ENCODE measurements at regions not wholly inside any gene's neighbourhood (a gene's known extent, or its start where the extent isn't known, plus 50 kb on each side); places are given as distances from the start of the nearest gene placed in this dataset.

DNA sequence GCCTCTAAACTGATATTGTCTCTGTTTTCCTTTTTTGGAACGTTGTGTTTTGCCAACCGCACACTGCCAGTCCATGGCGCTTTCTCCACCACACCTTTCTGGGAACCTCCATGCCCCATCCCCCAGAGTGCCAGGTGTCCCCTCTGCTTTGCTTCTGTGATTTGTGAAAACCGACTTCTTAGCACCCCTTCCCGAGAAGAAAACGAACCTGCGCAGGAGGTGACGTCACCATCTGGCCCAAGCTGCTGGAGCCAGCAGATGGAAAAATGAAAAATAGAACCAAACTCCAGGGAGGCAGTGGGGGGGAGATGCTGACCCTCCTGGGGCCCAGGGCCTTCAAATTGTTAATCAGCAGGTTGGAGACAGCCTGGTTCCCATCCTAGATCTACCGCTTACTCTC, 103.8 kb downstream of the HTR5A start:
- no peak overlapping the region for H3K4me3 ChIP-seq (ENCODE audit: low read length in 2 of 2)
- no peaks in the 10 kb centered on the region for H3K4me1 ChIP-seq (ENCODE audit: control insufficient read depth in 2 of 2, insufficient read depth in 2 of 2, low read length in 2 of 2)
- peaks cover 0 to 6% of the 10 kb centered on the region in 2 donors for H3K9me3 ChIP-seq (ENCODE audit: control insufficient read depth in 2 of 2, low read length in 2 of 2)
- H3K27ac ChIP-seq (ENCODE audit: low read depth in 2 of 2, low read length in 2 of 2) = no peak overlapping the region
- H3K36me3 ChIP-seq (ENCODE audit: control insufficient read depth in 2 of 2, insufficient read depth in 2 of 2, low read length in 2 of 2) = no peaks in the 10 kb centered on the region
- no peak overlapping the region for H3K9ac ChIP-seq (ENCODE audit: low read depth in 1 of 2, low read length in 2 of 2)
- H3K27me3 ChIP-seq (ENCODE audit: control insufficient read depth in 2 of 2, insufficient read depth in 2 of 2, low read length in 2 of 2) = no peaks in the 10 kb centered on the region

DNA sequence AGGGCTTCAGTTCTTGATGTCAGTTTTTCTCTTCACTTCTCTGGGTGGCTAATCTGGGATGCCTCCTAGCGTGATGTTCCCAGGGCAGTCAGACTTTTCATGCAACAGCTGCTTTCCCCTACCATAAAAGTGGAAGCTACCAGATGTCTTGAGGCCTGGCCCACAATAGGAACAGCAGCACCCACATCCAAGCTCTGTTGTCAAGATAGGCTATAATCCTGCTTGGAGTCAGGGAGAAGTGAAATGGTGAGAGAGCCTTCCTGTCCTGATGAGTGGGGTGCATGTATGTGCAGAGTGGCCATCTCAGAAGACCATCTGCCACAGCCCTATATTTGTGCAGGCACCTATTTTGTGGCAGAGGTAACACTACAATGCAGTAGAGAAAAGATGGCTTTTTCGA, 108.0 kb downstream of the HTR5A start:
- H3K9me3 ChIP-seq (ENCODE audit: control insufficient read depth in 2 of 2, low read length in 2 of 2) = peaks cover 0 to 6% of the 10 kb centered on the region in 2 donors
- H3K36me3 ChIP-seq (ENCODE audit: control insufficient read depth in 2 of 2, insufficient read depth in 2 of 2, low read length in 2 of 2) = no peaks in the 10 kb centered on the region
- H3K9ac ChIP-seq (ENCODE audit: low read depth in 1 of 2, low read length in 2 of 2) = no peak overlapping the region
- no peak overlapping the region for H3K4me3 ChIP-seq (ENCODE audit: low read length in 2 of 2)
- no peak overlapping the region for H3K27ac ChIP-seq (ENCODE audit: low read depth in 2 of 2, low read length in 2 of 2)
- H3K27me3 ChIP-seq (ENCODE audit: control insufficient read depth in 2 of 2, insufficient read depth in 2 of 2, low read length in 2 of 2) = no peaks in the 10 kb centered on the region
- H3K4me1 ChIP-seq (ENCODE audit: control insufficient read depth in 2 of 2, insufficient read depth in 2 of 2, low read length in 2 of 2) = no peaks in the 10 kb centered on the region

DNA sequence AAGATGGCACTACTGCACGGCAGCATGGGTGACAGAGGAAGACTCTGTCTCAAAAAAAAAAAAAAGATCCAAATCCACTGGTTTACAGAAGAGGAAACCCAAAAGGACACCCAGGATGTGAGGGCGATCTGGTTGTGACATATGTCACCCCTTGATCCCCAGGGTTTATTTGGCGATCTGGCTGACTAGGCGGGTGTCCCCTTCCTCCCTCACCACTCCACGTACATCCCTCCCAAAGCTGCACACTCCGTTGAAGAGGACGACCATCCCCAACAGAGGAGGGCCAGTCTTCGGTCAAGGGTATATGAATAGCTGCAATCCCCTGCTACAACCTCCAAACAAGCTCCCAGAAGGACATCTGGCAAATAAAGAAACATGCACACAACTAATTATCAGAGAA, 111.6 kb downstream of the HTR5A start:
- H3K36me3 ChIP-seq (ENCODE audit: control insufficient read depth in 2 of 2, insufficient read depth in 2 of 2, low read length in 2 of 2) = no peaks in the 10 kb centered on the region
- no peaks in the 10 kb centered on the region for H3K27me3 ChIP-seq (ENCODE audit: control insufficient read depth in 2 of 2, insufficient read depth in 2 of 2, low read length in 2 of 2)
- H3K4me3 ChIP-seq (ENCODE audit: low read length in 2 of 2) = no peak overlapping the region
- H3K27ac ChIP-seq (ENCODE audit: low read depth in 2 of 2, low read length in 2 of 2) = no peak overlapping the region
- H3K9me3 ChIP-seq (ENCODE audit: control insufficient read depth in 2 of 2, low read length in 2 of 2) = peaks cover 12 to 13% of the 10 kb centered on the region in 2 donors
- H3K4me1 ChIP-seq (ENCODE audit: control insufficient read depth in 2 of 2, insufficient read depth in 2 of 2, low read length in 2 of 2) = no peaks in the 10 kb centered on the region
- no peak overlapping the region for H3K9ac ChIP-seq (ENCODE audit: low read depth in 1 of 2, low read length in 2 of 2)

GRCh38 chr7:155182406-155182970, 112.4 kb downstream of the HTR5A start:
- no peaks in the 10 kb centered on the region for H3K27me3 ChIP-seq (ENCODE audit: control insufficient read depth in 2 of 2, insufficient read depth in 2 of 2, low read length in 2 of 2)
- H3K9me3 ChIP-seq (ENCODE audit: control insufficient read depth in 2 of 2, low read length in 2 of 2) = peaks cover 9 to 13% of the 10 kb centered on the region in 2 donors
- no peak overlapping the region for H3K27ac ChIP-seq (ENCODE audit: low read depth in 2 of 2, low read length in 2 of 2)
- H3K9ac ChIP-seq (ENCODE audit: low read depth in 1 of 2, low read length in 2 of 2) = no peak overlapping the region
- H3K4me1 ChIP-seq (ENCODE audit: control insufficient read depth in 2 of 2, insufficient read depth in 2 of 2, low read length in 2 of 2) = no peaks in the 10 kb centered on the region
- H3K4me3 ChIP-seq (ENCODE audit: low read length in 2 of 2) = no peak overlapping the region
- H3K36me3 ChIP-seq (ENCODE audit: control insufficient read depth in 2 of 2, insufficient read depth in 2 of 2, low read length in 2 of 2) = no peaks in the 10 kb centered on the region

DNA sequence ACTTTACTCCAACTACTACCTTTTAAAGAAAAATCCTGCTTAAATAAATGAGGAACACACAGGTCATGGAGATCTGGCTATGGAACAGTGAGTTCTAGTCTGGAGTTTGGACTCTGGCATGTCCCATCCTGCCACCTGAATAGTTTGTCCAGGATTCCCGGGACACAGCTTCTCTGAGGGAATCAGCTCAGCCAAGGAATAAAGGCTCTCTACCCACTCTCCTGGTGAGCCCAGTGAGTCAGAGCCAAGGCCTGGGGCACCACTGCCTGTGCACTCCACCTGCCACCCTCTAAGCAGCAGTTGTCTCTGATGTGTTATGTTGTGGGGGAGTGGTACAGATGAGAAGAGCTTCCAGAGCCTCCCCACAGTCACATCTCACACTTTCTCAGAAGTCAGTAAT, 113.5 kb downstream of the HTR5A start:
- no peaks in the 10 kb centered on the region for H3K36me3 ChIP-seq (ENCODE audit: control insufficient read depth in 2 of 2, insufficient read depth in 2 of 2, low read length in 2 of 2)
- H3K9ac ChIP-seq (ENCODE audit: low read depth in 1 of 2, low read length in 2 of 2) = no peak overlapping the region
- no peaks in the 10 kb centered on the region for H3K4me1 ChIP-seq (ENCODE audit: control insufficient read depth in 2 of 2, insufficient read depth in 2 of 2, low read length in 2 of 2)
- H3K4me3 ChIP-seq (ENCODE audit: low read length in 2 of 2) = no peak overlapping the region
- H3K27me3 ChIP-seq (ENCODE audit: control insufficient read depth in 2 of 2, insufficient read depth in 2 of 2, low read length in 2 of 2) = no peaks in the 10 kb centered on the region
- H3K9me3 ChIP-seq (ENCODE audit: control insufficient read depth in 2 of 2, low read length in 2 of 2) = peaks cover 7 to 13% of the 10 kb centered on the region in 2 donors
- H3K27ac ChIP-seq (ENCODE audit: low read depth in 2 of 2, low read length in 2 of 2) = no peak overlapping the region

DNA sequence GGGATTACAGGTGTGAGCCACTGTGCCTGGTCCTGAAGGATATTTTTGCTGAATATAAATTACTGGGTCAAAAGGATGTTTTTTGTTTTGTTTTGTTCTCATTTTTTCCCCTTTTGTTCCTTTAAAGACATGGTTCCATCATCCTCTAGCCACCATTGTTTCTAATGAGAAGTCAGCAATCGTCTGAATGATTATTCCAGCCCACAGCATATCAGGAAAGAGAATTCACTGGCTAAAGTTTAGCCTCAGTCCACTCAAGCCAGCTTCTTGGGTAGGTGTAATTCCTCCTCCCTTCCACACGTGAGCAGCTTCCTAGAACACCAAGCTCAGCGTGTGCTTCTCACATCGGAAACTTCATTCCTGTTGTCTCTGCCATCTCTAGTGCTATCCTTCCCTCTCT, 112.8 kb upstream of the INSIG1 start:
- no peaks in the 10 kb centered on the region for H3K4me1 ChIP-seq (ENCODE audit: control insufficient read depth in 2 of 2, insufficient read depth in 2 of 2, low read length in 2 of 2)
- H3K27ac ChIP-seq (ENCODE audit: low read depth in 2 of 2, low read length in 2 of 2) = no peak overlapping the region
- no peaks in the 10 kb centered on the region for H3K36me3 ChIP-seq (ENCODE audit: control insufficient read depth in 2 of 2, insufficient read depth in 2 of 2, low read length in 2 of 2)
- peaks cover 7 to 13% of the 10 kb centered on the region in 2 donors for H3K9me3 ChIP-seq (ENCODE audit: control insufficient read depth in 2 of 2, low read length in 2 of 2)
- no peak overlapping the region for H3K9ac ChIP-seq (ENCODE audit: low read depth in 1 of 2, low read length in 2 of 2)
- no peak overlapping the region for H3K4me3 ChIP-seq (ENCODE audit: low read length in 2 of 2)
- no peaks in the 10 kb centered on the region for H3K27me3 ChIP-seq (ENCODE audit: control insufficient read depth in 2 of 2, insufficient read depth in 2 of 2, low read length in 2 of 2)

- H3K9me3 ChIP-seq (ENCODE audit: control insufficient read depth in 2 of 2, low read length in 2 of 2) = peaks cover 7 to 13% of the 10 kb centered on the region in 2 donors
- H3K9ac ChIP-seq (ENCODE audit: low read depth in 1 of 2, low read length in 2 of 2) = no peak overlapping the region
- no peak overlapping the region for H3K27ac ChIP-seq (ENCODE audit: low read depth in 2 of 2, low read length in 2 of 2)
- H3K27me3 ChIP-seq (ENCODE audit: control insufficient read depth in 2 of 2, insufficient read depth in 2 of 2, low read length in 2 of 2) = no peaks in the 10 kb centered on the region
- no peaks in the 10 kb centered on the region for H3K4me1 ChIP-seq (ENCODE audit: control insufficient read depth in 2 of 2, insufficient read depth in 2 of 2, low read length in 2 of 2)
- no peak overlapping the region for H3K4me3 ChIP-seq (ENCODE audit: low read length in 2 of 2)
- no peaks in the 10 kb centered on the region for H3K36me3 ChIP-seq (ENCODE audit: control insufficient read depth in 2 of 2, insufficient read depth in 2 of 2, low read length in 2 of 2)
Observed at GRCh38 chr7:155187061-155187785, 110.5 kb upstream of the INSIG1 start.

- no peak overlapping the region for H3K4me3 ChIP-seq (ENCODE audit: low read length in 2 of 2)
- no peaks in the 10 kb centered on the region for H3K4me1 ChIP-seq (ENCODE audit: control insufficient read depth in 2 of 2, insufficient read depth in 2 of 2, low read length in 2 of 2)
- no peaks in the 10 kb centered on the region for H3K36me3 ChIP-seq (ENCODE audit: control insufficient read depth in 2 of 2, insufficient read depth in 2 of 2, low read length in 2 of 2)
- peaks cover 7 to 13% of the 10 kb centered on the region in 2 donors for H3K9me3 ChIP-seq (ENCODE audit: control insufficient read depth in 2 of 2, low read length in 2 of 2)
- H3K27me3 ChIP-seq (ENCODE audit: control insufficient read depth in 2 of 2, insufficient read depth in 2 of 2, low read length in 2 of 2) = no peaks in the 10 kb centered on the region
- H3K9ac ChIP-seq (ENCODE audit: low read depth in 1 of 2, low read length in 2 of 2) = no peak overlapping the region
- H3K27ac ChIP-seq (ENCODE audit: low read depth in 2 of 2, low read length in 2 of 2) = no peak overlapping the region
Observed at GRCh38 chr7:155188357-155188756, 109.3 kb upstream of the INSIG1 start.

- peaks cover 7 to 13% of the 10 kb centered on the region in 2 donors for H3K9me3 ChIP-seq (ENCODE audit: control insufficient read depth in 2 of 2, low read length in 2 of 2)
- H3K4me3 ChIP-seq (ENCODE audit: low read length in 2 of 2) = no peak overlapping the region
- no peaks in the 10 kb centered on the region for H3K36me3 ChIP-seq (ENCODE audit: control insufficient read depth in 2 of 2, insufficient read depth in 2 of 2, low read length in 2 of 2)
- no peaks in the 10 kb centered on the region for H3K27me3 ChIP-seq (ENCODE audit: control insufficient read depth in 2 of 2, insufficient read depth in 2 of 2, low read length in 2 of 2)
- no peaks in the 10 kb centered on the region for H3K4me1 ChIP-seq (ENCODE audit: control insufficient read depth in 2 of 2, insufficient read depth in 2 of 2, low read length in 2 of 2)
- no peak overlapping the region for H3K27ac ChIP-seq (ENCODE audit: low read depth in 2 of 2, low read length in 2 of 2)
- no peak overlapping the region for H3K9ac ChIP-seq (ENCODE audit: low read depth in 1 of 2, low read length in 2 of 2)
Observed at GRCh38 chr7:155188821-155189581, 108.7 kb upstream of the INSIG1 start.

DNA sequence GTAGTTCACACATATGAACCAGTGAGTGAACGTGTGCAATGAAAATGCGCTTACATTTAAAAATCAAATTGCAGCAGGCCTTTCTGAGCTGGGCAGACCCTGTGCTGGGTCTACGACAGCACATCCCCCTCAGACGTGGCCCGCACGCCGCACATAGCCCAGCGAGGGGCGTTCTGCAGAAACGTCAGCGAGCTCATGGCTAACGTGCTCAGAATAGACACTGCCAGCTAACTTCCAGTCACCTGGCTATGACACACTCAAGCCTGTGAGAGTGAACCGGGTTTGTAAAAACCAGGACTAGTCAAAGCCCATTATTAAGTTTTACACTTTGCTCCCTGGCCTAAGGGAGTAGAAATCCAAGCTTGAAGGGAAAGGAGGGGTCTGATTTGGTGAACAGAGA, 108.1 kb upstream of the INSIG1 start:
- Histone ChIP-seq H3K36me3 (ENCODE audit: control insufficient read depth in 2 of 2, insufficient read depth in 2 of 2, low read length in 2 of 2) (no peaks in the 10 kb centered on the region), H3K4me1 (ENCODE audit: control insufficient read depth in 2 of 2, insufficient read depth in 2 of 2, low read length in 2 of 2) (no peaks in the 10 kb centered on the region), H3K27ac (ENCODE audit: low read depth in 2 of 2, low read length in 2 of 2) (no peak overlapping the region), H3K9ac (ENCODE audit: low read depth in 1 of 2, low read length in 2 of 2) (no peak overlapping the region), H3K27me3 (ENCODE audit: control insufficient read depth in 2 of 2, insufficient read depth in 2 of 2, low read length in 2 of 2) (no peaks in the 10 kb centered on the region), H3K4me3 (ENCODE audit: low read length in 2 of 2) (no peak overlapping the region), H3K9me3 (ENCODE audit: control insufficient read depth in 2 of 2, low read length in 2 of 2) (peaks cover 7 to 10% of the 10 kb centered on the region in 2 donors)
